BE2C (cell line): ENCODE measurements at regions not wholly inside any gene's neighbourhood (a gene's known extent, or its start where the extent isn't known, plus 50 kb on each side); places are given as distances from the start of the nearest gene placed in this dataset.

ENCODE experiments used
- DNase-seq: peaks from one replicate; pipeline ENCODE4 v3.0.0-alpha.2; 2020
- H3K27me3 ChIP-seq: fragments of 250-450 bp; sonication (Bioruptor Pico); 2 replicates; pipeline ENCODE4 v1.5.1; 2020; ENCODE audit warnings: mild to moderate bottlenecking
- H3K36me3 ChIP-seq: fragments of 250-450 bp; sonication (Bioruptor Pico); 2 replicates; pipeline ENCODE4 v1.5.1; 2020; ENCODE audit warnings: mild to moderate bottlenecking
- H3K4me1 ChIP-seq: fragments of 250-450 bp; sonication (Bioruptor Pico); 2 replicates; pipeline ENCODE4 v1.5.1; 2020
- H3K4me3 ChIP-seq: 2 replicates; pipeline ENCODE4 v1.5.1; 2011; ENCODE audit warnings: low read depth, low read length
- H3K9me3 ChIP-seq: fragments of 250-450 bp; sonication (Bioruptor Pico); 2 replicates; pipeline ENCODE4 v1.5.1; 2020
- CTCF ChIP-seq: IDR thresholded peaks from 2 replicates; pipeline ENCODE4 v1.5.1; 2012; ENCODE audit warnings: mild to moderate bottlenecking, low read depth, low read length

GRCh38 chr19:32101206-32101605, 244.2 kb upstream of the ZNF507 start:
- no peaks in the 10 kb centered on the region; the same call in 1 of the 2 replicates for H3K9me3 ChIP-seq
- no peak for TF ChIP-seq CTCF
- DNase-seq = no peak
- peaks cover 2% of the 10 kb centered on the region; the same call in 1 of the 2 replicates for H3K27me3 ChIP-seq
- H3K36me3 ChIP-seq = no peaks in the 10 kb centered on the region
- H3K4me3 ChIP-seq = no peak overlapping the region
- H3K4me1 ChIP-seq = no peaks in the 10 kb centered on the region

- peaks cover 4% of the 10 kb centered on the region; the same call in 1 of the 2 replicates for H3K27me3 ChIP-seq
- H3K4me1 ChIP-seq = no peaks in the 10 kb centered on the region
- H3K9me3 ChIP-seq = no peaks in the 10 kb centered on the region; the same call in 1 of the 2 replicates
- H3K36me3 ChIP-seq = no peaks in the 10 kb centered on the region
- H3K4me3 ChIP-seq = no peak overlapping the region
- no peak for DNase-seq
- TF ChIP-seq CTCF = no peak
Observed at GRCh38 chr19:32103541-32103940, 241.9 kb upstream of the ZNF507 start.

- Histone ChIP-seq H3K4me1 (no peaks in the 10 kb centered on the region), H3K36me3 (no peaks in the 10 kb centered on the region), H3K9me3 (no peaks in the 10 kb centered on the region; the same call in 1 of the 2 replicates), H3K27me3 (peaks cover 4% of the 10 kb centered on the region; the same call in 1 of the 2 replicates), H3K4me3 (no peak overlapping the region)
- no peak for TF ChIP-seq CTCF
- no peak for DNase-seq
Observed at GRCh38 chr19:32104153-32104849, 241.1 kb upstream of the ZNF507 start.

- no peak for DNase-seq
- no peaks in the 10 kb centered on the region for H3K4me1 ChIP-seq
- H3K36me3 ChIP-seq = no peaks in the 10 kb centered on the region
- H3K27me3 ChIP-seq = peaks cover 4% of the 10 kb centered on the region; the same call in 1 of the 2 replicates
- H3K9me3 ChIP-seq = no peaks in the 10 kb centered on the region; the same call in 1 of the 2 replicates
- no peak for TF ChIP-seq CTCF
- no peak overlapping the region for H3K4me3 ChIP-seq
Observed at GRCh38 chr19:32104850-32105235, 240.6 kb upstream of the ZNF507 start.

- DNase-seq = no peak
- Histone ChIP-seq H3K27me3 (peaks cover 4% of the 10 kb centered on the region; the same call in 1 of the 2 replicates), H3K36me3 (no peaks in the 10 kb centered on the region), H3K4me1 (no peaks in the 10 kb centered on the region), H3K9me3 (no peaks in the 10 kb centered on the region; the same call in 1 of the 2 replicates), H3K4me3 (no peak overlapping the region)
- TF ChIP-seq CTCF = no peak
Observed at GRCh38 chr19:32105527-32106310, 239.7 kb upstream of the ZNF507 start.

GRCh38 chr19:32122258-32122657, 223.2 kb upstream of the ZNF507 start:
- Histone ChIP-seq H3K27me3 (no peaks in the 10 kb centered on the region), H3K36me3 (no peaks in the 10 kb centered on the region), H3K9me3 (no peaks in the 10 kb centered on the region), H3K4me1 (no peaks in the 10 kb centered on the region), H3K4me3 (no peak overlapping the region)
- TF ChIP-seq CTCF = no peak
- no peak for DNase-seq
